SK-N-SH (cell line): ENCODE measurements at regions not wholly inside any gene's neighbourhood (a gene's known extent, or its start where the extent isn't known, plus 50 kb on each side); places are given as distances from the start of the nearest gene placed in this dataset.

Experiments
- CTCF ChIA-PET: fragments of 300-600, 350-600 bp; formaldehyde crosslinking; extraction: SDS; loops from one replicate; lab custom pipeline; 2021; lab: Yijun Ruan, JAX
- POLR2A ChIA-PET: fragments of 350-600 bp; sonication (Branson Sonifier 250); formaldehyde crosslinking; extraction: SDS; loops from one replicate; lab custom pipeline; 2020; ENCODE audit warnings: antibody characterized with exemption, inconsistent platforms; lab: Yijun Ruan, JAX
- DNase-seq: peaks from one replicate; pipeline ENCODE4 v3.0.0; 2012
- H2AFZ ChIP-seq: fragments of 200-600 bp; sonication (generic); 2 replicates; pipeline ENCODE4 v1.8.1; 2016; ENCODE audit warnings: antibody characterized with exemption, mild to moderate bottlenecking, low read depth
- H3F3A ChIP-seq: fragments of 200-600 bp; sonication (generic); replicated peaks from 2 replicates; pipeline ENCODE3; 2016; ENCODE audit warnings: antibody characterized with exemption, mild to moderate bottlenecking; ENCODE audit not compliant: insufficient read depth
- H3K27ac ChIP-seq, 2 experiments: fragments of 200-500 bp in 1 of 2; fragments of 200-600 bp in 1 of 2; sonication (Bioruptor generic) in 1 of 2; sonication (generic), shearing (Covaris generic) in 1 of 2; 2 replicates each; pipeline versions ENCODE4 v1.5.1 to v1.6.1; 2014 to 2016; ENCODE audit warnings: low read depth in 2 of 2, inconsistent platforms in 1 of 2, low read length in 1 of 2, mild to moderate bottlenecking in 1 of 2, mixed read lengths in 1 of 2
- H3K27me3 ChIP-seq: fragments of 200-600 bp; sonication (generic), shearing (Covaris generic); 2 replicates; pipeline ENCODE4 v1.6.1; 2016; ENCODE audit warnings: mixed run types; ENCODE audit not compliant: insufficient read depth
- H3K36me3 ChIP-seq, 2 experiments: fragments of 200-500 bp in 1 of 2; fragments of 200-600 bp in 1 of 2; sonication (Bioruptor generic) in 1 of 2; sonication (generic) in 1 of 2; replicated peaks in 1 of 2; 2 replicates each; pipeline versions ENCODE3 to v1.5.1; 2014 to 2016; ENCODE audit warnings: low read length in 1 of 2, mild to moderate bottlenecking in 1 of 2; ENCODE audit not compliant: insufficient read depth in 2 of 2, control insufficient read depth in 1 of 2
- H3K4me1 ChIP-seq, 2 experiments: fragments of 200-500 bp in 1 of 2; fragments of 200-600 bp in 1 of 2; sonication (Bioruptor generic) in 1 of 2; sonication (generic), shearing (Covaris generic) in 1 of 2; 2 replicates each; pipeline versions ENCODE4 v1.5.1 to v1.6.1; 2014 to 2016; ENCODE audit warnings: low read depth in 1 of 2, low read length in 1 of 2, mixed run types in 1 of 2; ENCODE audit not compliant: insufficient read depth in 2 of 2, control insufficient read depth in 1 of 2
- H3K4me2 ChIP-seq: fragments of 200-600 bp; sonication (generic), shearing (Covaris generic); 2 replicates; pipeline ENCODE4 v1.6.1; 2017; ENCODE audit warnings: mixed run types
- H3K4me3 ChIP-seq, 2 experiments: fragments of 200-500 bp in 1 of 2; fragments of 200-600 bp in 1 of 2; sonication (Bioruptor generic) in 1 of 2; sonication (generic), shearing (Covaris generic) in 1 of 2; 2 replicates each; pipeline versions ENCODE4 v1.5.1 to v1.8.1; 2014 to 2016; ENCODE audit warnings: low read depth in 2 of 2, inconsistent platforms in 1 of 2, low read length in 1 of 2, mild to moderate bottlenecking in 1 of 2, mixed read lengths in 1 of 2, moderate library complexity in 1 of 2
- H3K79me2 ChIP-seq: fragments of 200-600 bp; sonication (generic); 2 replicates; pipeline ENCODE4 v1.8.1; 2017; ENCODE audit warnings: mild to moderate bottlenecking; ENCODE audit not compliant: insufficient read depth
- H3K9ac ChIP-seq: fragments of 200-600 bp; sonication (generic); 2 replicates; pipeline ENCODE4 v1.6.1; 2017; ENCODE audit warnings: mixed run types
- H3K9me2 ChIP-seq: fragments of 200-600 bp; sonication (generic); 2 replicates; pipeline ENCODE4 v1.6.1; 2017; ENCODE audit warnings: mixed run types
- H3K9me3 ChIP-seq: fragments of 200-600 bp; sonication (generic); 2 replicates; pipeline ENCODE4 v1.6.1; 2017; ENCODE audit warnings: mixed run types, mild to moderate bottlenecking, moderate library complexity
- H4K20me1 ChIP-seq: fragments of 200-600 bp; sonication (generic); 2 replicates; pipeline ENCODE4 v1.6.1; 2017; ENCODE audit warnings: mild to moderate bottlenecking, mixed run types; ENCODE audit not compliant: insufficient read depth
- CHD2 ChIP-seq: fragments of 150-350 bp; IDR thresholded peaks from 2 replicates; pipeline ENCODE4 v1.6.1; 2018; ENCODE audit warnings: low read length; ENCODE audit not compliant: partially characterized antibody
- EZH2phosphoT487 ChIP-seq: fragments of 200-600 bp; sonication (generic); IDR thresholded peaks from 2 replicates; pipeline ENCODE4 v1.6.1; 2017; ENCODE audit warnings: low read depth, mixed run types, mild to moderate bottlenecking, antibody characterized with exemption, moderate library complexity, borderline replicate concordance
- IRF3 ChIP-seq: fragments of 150-350 bp; IDR thresholded peaks from 2 replicates; pipeline ENCODE4 v1.6.1; 2016; ENCODE audit warnings: mild to moderate bottlenecking, low read depth, low read length
- MAX ChIP-seq: IDR thresholded peaks from 2 replicates; pipeline ENCODE4 v1.4.0; 2012; ENCODE audit warnings: low read depth
- MEF2A ChIP-seq: IDR thresholded peaks from 2 replicates; pipeline ENCODE4 v1.4.0; 2012; ENCODE audit warnings: low read depth, borderline replicate concordance
- MXI1 ChIP-seq: IDR thresholded peaks from 2 replicates; pipeline ENCODE4 v1.6.1; 2012; ENCODE audit warnings: mild to moderate bottlenecking, low read depth, low read length, improper control_type of control experiment
- NFIC ChIP-seq: IDR thresholded peaks from 2 replicates; pipeline ENCODE4 v1.4.0; 2012; ENCODE audit warnings: borderline replicate concordance
- NRF1 ChIP-seq: IDR thresholded peaks from 2 replicates; pipeline ENCODE4 v1.6.1; 2012; ENCODE audit warnings: low read depth, mild to moderate bottlenecking, low read length
- POLR2AphosphoS5 ChIP-seq: IDR thresholded peaks from 2 replicates; pipeline ENCODE4 v1.6.1; 2012; ENCODE audit warnings: low read depth, low read length
- RCOR1 ChIP-seq: fragments of 150-350 bp; IDR thresholded peaks from 2 replicates; pipeline ENCODE4 v1.6.1; 2017; ENCODE audit warnings: antibody characterized with exemption, low read length
- RFX5 ChIP-seq: IDR thresholded peaks from 2 replicates; pipeline ENCODE4 v1.6.1; 2012; ENCODE audit warnings: mild to moderate bottlenecking, improper control_type of control experiment, low read length
- RXRA ChIP-seq: IDR thresholded peaks from 2 replicates; pipeline ENCODE4 v1.4.0; 2012; ENCODE audit warnings: low read depth, mild to moderate bottlenecking, borderline replicate concordance
- SIN3A ChIP-seq: IDR thresholded peaks from 2 replicates; pipeline ENCODE4 v1.6.1; 2012; ENCODE audit warnings: low read depth, mild to moderate bottlenecking, low read length, moderate library complexity, borderline replicate concordance
- SMC3 ChIP-seq: IDR thresholded peaks from 2 replicates; pipeline ENCODE4 v1.6.1; 2012; ENCODE audit warnings: low read depth, low read length, improper control_type of control experiment
- USF1 ChIP-seq: IDR thresholded peaks from 2 replicates; pipeline ENCODE4 v1.4.0; 2012; ENCODE audit warnings: low read depth, borderline replicate concordance
- YY1 ChIP-seq: IDR thresholded peaks from 2 replicates; pipeline ENCODE4 v1.4.0; 2012; ENCODE audit warnings: low read depth, mild to moderate bottlenecking
- ZBTB33 ChIP-seq: IDR thresholded peaks from 2 replicates; pipeline ENCODE4 v1.4.0; 2012; ENCODE audit warnings: low read depth, borderline replicate concordance
- WGBS: methylation state at CpG from one replicate; pipeline ENCODE4 v1.1.6; 2017; ENCODE audit warnings: low lambda C conversion rate; 5-methylcytosine and 5-hydroxymethylcytosine counted together

GRCh38 chr4:181181331-181181730 lies 1061.9 kb upstream of the TENM3 start:
- WGBS: 0% methylated on average over 1 of the region's 1 CpG
- Histone ChIP-seq H3K9ac (no peak overlapping the region), H3K27ac (no peak overlapping the region), H3K9me3 (no peaks in the 10 kb centered on the region), H3K36me3 (no peaks in the 10 kb centered on the region), H3K9me2 (no peaks in the 10 kb centered on the region), H2AFZ (no peak overlapping the region), H3K79me2 (no peaks in the 10 kb centered on the region), H4K20me1 (no peaks in the 10 kb centered on the region), H3K4me3 (no peak overlapping the region), H3K4me1 (peaks cover 0 to 2% of the 10 kb centered on the region in 2 experiments; a peak in 1 of 4 replicates), H3K27me3 (no peaks in the 10 kb centered on the region), H3K4me2 (no peak overlapping the region), H3F3A (no peaks in the 10 kb centered on the region)
- POLR2A ChIA-PET: no interaction called here
- no peak for DNase-seq
- CTCF ChIA-PET: no interaction called here
- TF ChIP-seq RCOR1: no peak

- Histone ChIP-seq H3K9me2 (no peaks in the 10 kb centered on the region), H3K4me3 (no peak overlapping the region), H3K27ac (no peak overlapping the region), H3K36me3 (no peaks in the 10 kb centered on the region), H3K4me1 (no peaks in the 10 kb centered on the region), H3K9ac (no peak overlapping the region), H4K20me1 (no peaks in the 10 kb centered on the region), H3K27me3 (no peaks in the 10 kb centered on the region), H3K79me2 (no peaks in the 10 kb centered on the region), H2AFZ (no peak overlapping the region), H3F3A (no peaks in the 10 kb centered on the region), H3K4me2 (no peak overlapping the region), H3K9me3 (no peaks in the 10 kb centered on the region)
- CTCF ChIA-PET: interaction anchor here (0.8 to 1.0 kb wide), 2 partner anchors 47 to 339 kb away, joined by 3 read pairs; no protein-coding TSS in a partner anchor
- no peak for DNase-seq
- whole genome bisulfite sequencing: 43% methylated on average over 7 of the region's 7 CpGs
- TF ChIP-seq RXRA (no peak), YY1 (no peak), CHD2 (no peak)
- POLR2A ChIA-PET: no interaction called here
These were observed 1053.5 kb upstream of the TENM3 start for GRCh38 chr4:181189751-181190150.

GRCh38 chr4:181193131-181193930 lies 1049.9 kb upstream of the TENM3 start:
- H3K9ac ChIP-seq: no peak overlapping the region
- H3K9me2 ChIP-seq: no peaks in the 10 kb centered on the region
- WGBS: 23% methylated on average over 6 of the region's 6 CpGs
- no peaks in the 10 kb centered on the region for H4K20me1 ChIP-seq
- H3K36me3 ChIP-seq: no peaks in the 10 kb centered on the region
- TF ChIP-seq USF1: no peak
- TF ChIP-seq SIN3A: no peak
- no peak for TF ChIP-seq IRF3
- no peak for TF ChIP-seq NRF1
- no peak for TF ChIP-seq RFX5
- no peak for TF ChIP-seq MEF2A
- TF ChIP-seq MXI1: no peak
- TF ChIP-seq CHD2: no peak
- no peak for TF ChIP-seq RCOR1
- no peak for TF ChIP-seq NFIC
- no peak for TF ChIP-seq MAX
- no peak for TF ChIP-seq POLR2AphosphoS5
- no peak for TF ChIP-seq SMC3
- no peak for TF ChIP-seq ZBTB33
- no peak for TF ChIP-seq EZH2phosphoT487
- POLR2A ChIA-PET: no interaction called here
- no peaks in the 10 kb centered on the region for H3K9me3 ChIP-seq
- H2AFZ ChIP-seq: no peak overlapping the region
- no peaks in the 10 kb centered on the region for H3K79me2 ChIP-seq
- no peak overlapping the region for H3K27ac ChIP-seq
- no peaks in the 10 kb centered on the region for H3K4me1 ChIP-seq
- no peaks in the 10 kb centered on the region for H3K27me3 ChIP-seq
- H3K4me3 ChIP-seq: no peak overlapping the region
- CTCF ChIA-PET: interaction anchor here (0.5 kb wide), 1 partner anchor 224 kb away, joined by 3 read pairs; no protein-coding TSS in a partner anchor
- H3F3A ChIP-seq: no peaks in the 10 kb centered on the region
- no peak overlapping the region for H3K4me2 ChIP-seq
- DNase-seq: no peak
